C4-2B (cell line): ENCODE measurements at regions not wholly inside any gene's neighbourhood (a gene's known extent, or its start where the extent isn't known, plus 50 kb on each side); places are given as distances from the start of the nearest gene placed in this dataset.

Experiments
- H3K27ac ChIP-seq: fragments of 450-650 bp; 2 replicates; pipeline ENCODE4 v1.5.1; 2017
- CTCF ChIP-seq: fragments of 450-650 bp; conservative IDR thresholded peaks from 2 replicates; pipeline ENCODE4 v1.5.1; 2017; ENCODE audit warnings: mild to moderate bottlenecking
- ZFX ChIP-seq: fragments of 450-650 bp; IDR thresholded peaks from 2 replicates; pipeline ENCODE4 v1.6.1; 2017

GRCh38 chr16:10317425-10318001, 68.3 kb upstream of the ATF7IP2 start:
- TF ChIP-seq ZFX (no peak), CTCF (no peak)

GRCh38 chr16:10318798-10319500, 66.9 kb upstream of the ATF7IP2 start:
- no peak for TF ChIP-seq ZFX
- no peak for TF ChIP-seq CTCF
- no peak overlapping the region for H3K27ac ChIP-seq

More at GRCh38 chr16:10317425-10318001, 68.3 kb upstream of the ATF7IP2 start:
- no peak overlapping the region for H3K27ac ChIP-seq

- TF ChIP-seq ZFX = no peak
- no peak for TF ChIP-seq CTCF
- H3K27ac ChIP-seq = no peak overlapping the region
Observed at GRCh38 chr16:10321407-10322387, 64.2 kb upstream of the ATF7IP2 start.

GRCh38 chr16:10322723-10323527, 62.9 kb upstream of the ATF7IP2 start:
- no peak overlapping the region for H3K27ac ChIP-seq
- TF ChIP-seq CTCF (no peak), ZFX (no peak)

GRCh38 chr16:10323528-10323869, 62.4 kb upstream of the ATF7IP2 start:
- H3K27ac ChIP-seq = no peak overlapping the region
- no peak for TF ChIP-seq CTCF
- TF ChIP-seq ZFX = no peak

GRCh38 chr16:10324210-10324609, 61.7 kb upstream of the ATF7IP2 start:
- H3K27ac ChIP-seq = no peak overlapping the region
- TF ChIP-seq ZFX = no peak
- no peak for TF ChIP-seq CTCF
